GM10266 (cell line): ENCODE measurements at regions not wholly inside any gene's neighbourhood (a gene's known extent, or its start where the extent isn't known, plus 50 kb on each side); places are given as distances from the start of the nearest gene placed in this dataset.
"Not testable (repeated sequence)": the region's sequence is repeated elsewhere in the genome, so short reads cannot be mapped to it uniquely, and the experiment has no call there.

Experiments used
- DNase-seq: peaks from one replicate; pipeline ENCODE4 v3.0.0; 2012; ENCODE audit errors: extremely low spot score
- TF ChIP-seq, protein P1 (sequence below): IDR thresholded peaks from 2 replicates; pipeline ENCODE4 v1.5.1; 2012; ENCODE audit warnings: mild to moderate bottlenecking, low read depth; ENCODE audit not compliant: control insufficient read depth, insufficient read depth; ENCODE audit errors: missing control alignments

DNA sequence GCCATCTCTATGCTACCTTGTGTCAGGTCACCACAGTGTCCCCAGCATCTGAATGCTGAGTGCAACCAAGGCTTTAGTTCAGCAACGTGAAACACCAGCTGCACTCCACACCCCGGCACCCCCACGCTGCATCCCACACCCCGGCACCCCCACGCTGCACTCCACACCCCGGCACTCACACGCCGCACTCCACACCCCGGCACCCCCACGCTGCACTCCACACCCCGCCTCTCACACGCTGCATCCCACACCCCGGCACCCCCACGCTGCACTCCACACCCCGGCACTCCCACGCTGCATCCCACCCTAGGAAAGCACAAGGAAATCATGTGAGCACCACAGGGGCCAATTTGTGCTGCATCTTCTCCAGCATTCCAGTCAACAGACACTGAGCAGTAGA lies 199.8 kb upstream of the FRG1 start:
- no peak for DNase-seq
- TF ChIP-seq, protein P1, sequence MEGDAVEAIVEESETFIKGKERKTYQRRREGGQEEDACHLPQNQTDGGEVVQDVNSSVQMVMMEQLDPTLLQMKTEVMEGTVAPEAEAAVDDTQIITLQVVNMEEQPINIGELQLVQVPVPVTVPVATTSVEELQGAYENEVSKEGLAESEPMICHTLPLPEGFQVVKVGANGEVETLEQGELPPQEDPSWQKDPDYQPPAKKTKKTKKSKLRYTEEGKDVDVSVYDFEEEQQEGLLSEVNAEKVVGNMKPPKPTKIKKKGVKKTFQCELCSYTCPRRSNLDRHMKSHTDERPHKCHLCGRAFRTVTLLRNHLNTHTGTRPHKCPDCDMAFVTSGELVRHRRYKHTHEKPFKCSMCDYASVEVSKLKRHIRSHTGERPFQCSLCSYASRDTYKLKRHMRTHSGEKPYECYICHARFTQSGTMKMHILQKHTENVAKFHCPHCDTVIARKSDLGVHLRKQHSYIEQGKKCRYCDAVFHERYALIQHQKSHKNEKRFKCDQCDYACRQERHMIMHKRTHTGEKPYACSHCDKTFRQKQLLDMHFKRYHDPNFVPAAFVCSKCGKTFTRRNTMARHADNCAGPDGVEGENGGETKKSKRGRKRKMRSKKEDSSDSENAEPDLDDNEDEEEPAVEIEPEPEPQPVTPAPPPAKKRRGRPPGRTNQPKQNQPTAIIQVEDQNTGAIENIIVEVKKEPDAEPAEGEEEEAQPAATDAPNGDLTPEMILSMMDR, result no peak

DNA sequence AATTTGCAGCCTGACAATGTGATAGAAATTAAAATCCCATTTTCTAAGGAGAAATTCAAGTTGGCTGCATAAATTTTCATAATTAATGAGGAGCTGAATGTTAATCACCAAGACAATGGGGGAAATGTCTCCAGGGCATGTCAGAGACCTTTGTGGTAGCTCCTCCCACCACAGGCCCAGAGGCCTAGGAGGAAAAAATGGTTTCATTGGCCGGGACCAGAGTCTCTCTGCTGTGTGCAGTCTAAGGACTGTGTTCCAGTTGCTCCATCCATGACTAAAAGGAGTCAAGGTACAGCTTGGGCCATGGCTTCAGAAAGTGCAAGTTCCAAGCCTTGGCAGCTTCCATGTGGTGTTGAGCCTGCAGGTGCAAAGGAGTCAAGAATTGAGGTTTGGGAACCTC lies 187.6 kb upstream of the FRG1 start:
- not testable (repeated sequence) for DNase-seq

DNA sequence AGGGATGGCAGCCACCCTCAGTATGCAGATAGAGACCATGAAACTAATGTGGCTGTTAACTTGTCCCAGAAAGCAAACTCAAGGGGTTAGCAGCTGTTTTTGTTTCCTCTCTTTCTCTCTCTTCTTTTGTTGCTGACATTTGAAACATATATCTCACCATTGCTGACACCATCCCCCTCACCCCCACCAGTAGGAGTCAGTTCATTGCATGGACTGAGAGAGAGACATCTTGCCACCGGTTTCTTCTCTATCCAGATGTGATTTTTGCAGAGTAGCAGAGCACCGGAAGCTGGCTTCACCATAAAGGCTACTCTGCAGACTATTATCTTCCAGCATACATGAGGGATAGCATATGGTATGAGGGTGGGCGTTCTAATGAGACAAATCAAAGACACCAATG lies 177.1 kb upstream of the FRG1 start:
- TF ChIP-seq, protein P1, result no peak

DNA sequence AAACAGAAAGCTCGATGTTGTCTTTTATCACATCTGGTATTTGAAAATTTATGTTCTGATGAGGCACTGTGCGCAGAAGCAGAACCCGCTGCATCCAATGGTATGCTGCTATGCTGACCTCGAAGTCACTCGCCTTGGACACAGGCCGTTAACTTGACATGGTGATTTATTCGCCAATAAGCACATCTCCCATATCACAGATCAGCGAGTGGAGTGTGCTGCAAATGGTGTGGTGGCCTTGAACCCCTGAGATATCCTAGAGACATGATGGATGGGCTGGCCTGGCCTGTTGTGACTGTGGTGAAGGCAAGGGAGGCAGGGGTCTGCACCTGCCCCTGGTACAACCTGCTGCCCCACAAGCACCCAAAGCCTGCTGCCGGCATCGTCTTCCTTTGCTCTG lies 175.4 kb upstream of the FRG1 start:
- TF ChIP-seq, protein P1, result no peak
- no peak for DNase-seq

More for the DNA sequence above, 177.1 kb upstream of the FRG1 start:
- DNase-seq, result no peak

DNA sequence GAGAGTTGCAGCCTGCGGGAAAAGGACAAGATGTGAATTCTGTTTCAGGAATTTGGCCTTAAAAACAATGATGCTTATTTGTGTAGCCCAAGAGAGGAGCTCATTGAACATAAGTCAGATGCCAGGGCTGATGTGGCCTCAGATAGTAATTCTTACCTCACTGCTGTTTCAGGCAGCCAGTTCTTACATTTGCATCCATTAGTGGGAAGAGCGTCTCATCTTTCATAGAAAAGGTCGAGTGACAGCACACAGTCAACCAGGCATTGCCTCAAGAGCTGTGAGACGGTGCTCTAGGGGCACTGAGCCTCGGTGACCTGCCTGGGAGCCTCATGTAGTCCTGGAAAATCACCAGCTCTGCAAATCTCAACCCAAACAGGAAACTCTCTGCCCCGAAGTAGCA lies 174.9 kb upstream of the FRG1 start:
- no peak for DNase-seq
- TF ChIP-seq, protein P1, result no peak

DNA sequence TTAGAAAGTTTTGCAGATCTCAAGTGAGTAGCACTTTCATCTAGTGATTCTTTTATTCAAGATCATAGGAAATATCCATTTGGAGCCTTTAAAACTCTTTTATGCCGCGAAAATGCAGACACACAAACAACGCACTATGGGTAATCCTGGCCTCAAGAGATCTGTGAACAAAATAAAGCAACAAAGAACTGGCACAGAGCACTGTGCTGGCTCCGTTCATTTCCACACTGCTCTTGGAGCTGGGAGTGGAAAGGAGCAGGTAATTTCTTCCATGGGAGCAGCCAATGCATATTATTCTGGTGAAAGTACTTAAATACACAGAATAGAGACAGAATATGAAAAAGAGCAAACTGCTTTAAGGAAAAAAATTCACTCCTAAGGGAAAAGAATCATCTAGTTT lies 172.7 kb upstream of the FRG1 start:
- TF ChIP-seq, protein P1, result no peak
- no peak for DNase-seq

DNA sequence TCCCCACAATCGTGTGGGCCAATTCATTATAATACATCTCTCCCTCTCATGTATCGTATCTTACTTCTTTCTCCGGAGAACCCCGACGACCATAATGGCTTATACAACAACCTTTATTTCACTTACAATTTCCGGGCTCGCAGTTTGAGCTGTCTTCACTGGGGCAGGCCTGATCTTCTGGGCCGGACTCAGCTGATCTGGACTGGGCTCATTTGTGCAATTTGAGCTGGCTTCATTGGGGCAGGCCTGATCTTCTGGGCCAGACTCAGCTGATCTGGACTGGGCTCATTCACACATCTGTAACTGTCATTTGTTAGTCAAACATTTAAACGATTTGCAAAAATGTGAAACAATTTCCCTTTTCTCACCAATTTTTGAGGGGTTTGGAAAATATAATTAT lies 171.5 kb upstream of the FRG1 start:
- no peak for DNase-seq
- TF ChIP-seq, protein P1, result no peak

DNA sequence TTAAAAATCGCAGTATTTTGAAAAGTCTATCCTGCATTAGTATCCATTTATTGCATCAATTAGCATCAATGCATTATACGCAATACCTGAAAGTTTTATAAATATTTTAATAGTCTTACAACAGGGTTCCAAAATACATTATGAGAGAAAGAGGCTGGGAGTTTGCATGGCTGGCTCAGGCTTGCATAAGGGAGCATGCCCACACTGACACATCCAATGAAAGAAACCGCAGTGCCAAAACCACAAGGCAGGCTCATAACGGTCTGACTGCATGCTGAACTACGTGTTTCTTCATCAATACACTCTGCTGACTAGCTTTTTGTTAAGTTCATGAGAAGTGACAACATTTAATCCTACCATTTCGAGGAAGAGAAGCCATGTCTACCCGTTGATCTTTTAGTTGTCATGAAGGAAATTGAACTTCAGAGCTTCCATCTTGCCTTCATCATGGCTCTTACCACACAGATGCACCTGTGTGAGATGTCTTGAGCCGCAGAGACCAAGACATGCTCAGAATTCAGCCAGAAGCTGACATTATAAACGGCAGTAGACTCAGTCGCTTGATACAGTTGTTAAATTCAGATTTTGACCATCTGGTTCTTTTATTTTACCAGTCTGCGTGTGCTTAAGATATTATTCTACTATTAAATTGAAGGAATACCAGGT lies 168.8 kb upstream of the FRG1 start:
- TF ChIP-seq, protein P1, result no peak
- no peak for DNase-seq
